Breast epithelium (tissue), 3 donors: ENCODE measurements at regions not wholly inside any gene's neighbourhood (a gene's known extent, or its start where the extent isn't known, plus 50 kb on each side); places are given as distances from the start of the nearest gene placed in this dataset.

Experiments
- CTCF ChIP-seq, 3 donors: fragments of 450-650 bp; IDR thresholded peaks; one replicate each; pipeline ENCODE4 v1.5.1; 2016 to 2017; ENCODE audit warnings: antibody characterized with exemption in 3 of 3, mild to moderate bottlenecking in 3 of 3, moderate library complexity in 3 of 3
- POLR2A ChIP-seq: fragments of 450-650 bp; IDR thresholded peaks from one replicate; pipeline ENCODE4 v1.6.1; 2016; ENCODE audit warnings: antibody characterized with exemption, mild to moderate bottlenecking, moderate library complexity
- POLR2AphosphoS5 ChIP-seq, 3 donors: sonication (generic); formaldehyde crosslinking; IDR thresholded peaks; one replicate each; pipeline ENCODE4 v1.6.1; 2017; ENCODE audit warnings: antibody characterized with exemption in 3 of 3

- no peak for TF ChIP-seq CTCF (IDR thresholded peaks at IDR 0.05)
- TF ChIP-seq POLR2A: no peak
- TF ChIP-seq POLR2AphosphoS5 (IDR thresholded peaks at IDR 0.05): no peak
These were observed 71.1 kb downstream of the MRM1 start for GRCh38 chr17:36672403-36672918.
